GM12864 (cell line): ENCODE measurements at regions not wholly inside any gene's neighbourhood (a gene's known extent, or its start where the extent isn't known, plus 50 kb on each side); places are given as distances from the start of the nearest gene placed in this dataset.

Experiments
- DNase-seq: peaks from one replicate; pipeline ENCODE4 v3.0.0-alpha.2; 2011; ENCODE audit warnings: low read depth
- H3K4me3 ChIP-seq: 2 replicates; pipeline ENCODE4 v1.5.1; 2011; ENCODE audit warnings: mild to moderate bottlenecking, low read depth, low read length, control low read depth
- CTCF ChIP-seq: IDR thresholded peaks from 2 replicates; pipeline ENCODE4 v1.5.1; 2011; ENCODE audit warnings: low read depth, mild to moderate bottlenecking, moderate library complexity, low read length, control low read depth, inconsistent platforms; ENCODE audit errors: missing control alignments

GRCh38 chr15:77552066-77552465 is 80.6 kb downstream of the LINGO1 start:
- DNase-seq, result no peak
- TF ChIP-seq CTCF, result no peak
- no peak overlapping the region for H3K4me3 ChIP-seq

- H3K4me3 ChIP-seq, result no peak overlapping the region
- DNase-seq, result no peak
- no peak for TF ChIP-seq CTCF
Observed at GRCh38 chr15:77550301-77551251, 82.1 kb downstream of the LINGO1 start.

DNA sequence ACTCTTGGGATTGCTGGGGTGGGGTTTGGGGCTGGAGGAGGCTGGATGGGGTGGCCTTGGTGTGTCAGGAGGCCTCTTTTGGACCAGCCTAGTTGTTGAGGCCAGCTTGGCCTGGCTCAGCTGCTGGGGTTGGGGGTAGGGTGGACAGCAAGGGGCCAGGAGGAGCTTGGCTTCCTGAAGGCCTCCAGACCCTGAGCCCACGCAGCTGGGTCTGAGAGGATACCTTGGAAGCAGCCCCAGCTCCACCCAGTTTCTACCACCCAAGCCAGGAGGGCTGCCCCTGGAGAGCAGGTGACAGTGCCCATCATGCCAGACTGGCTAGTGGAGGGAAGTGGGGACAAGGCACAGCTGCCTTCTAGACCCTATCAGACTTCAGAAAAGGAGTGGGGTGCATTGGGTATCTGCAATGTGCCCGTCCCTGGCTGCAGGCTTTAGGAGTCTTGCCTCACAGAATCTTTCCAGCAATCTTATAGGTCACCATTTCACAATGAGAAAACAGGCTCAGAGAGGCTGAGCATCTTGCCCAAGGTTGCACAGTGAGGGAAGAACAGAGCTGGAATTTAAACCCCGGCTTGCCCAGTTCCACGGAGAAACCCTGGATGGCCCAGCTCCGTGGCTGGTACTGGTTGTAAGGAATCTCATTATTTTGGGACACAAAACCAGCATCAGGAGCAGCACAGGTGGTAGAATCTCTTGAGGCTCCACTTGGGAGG is 83.0 kb downstream of the LINGO1 start:
- TF ChIP-seq CTCF, result no peak
- no peak overlapping the region for H3K4me3 ChIP-seq
- no peak for DNase-seq

DNA sequence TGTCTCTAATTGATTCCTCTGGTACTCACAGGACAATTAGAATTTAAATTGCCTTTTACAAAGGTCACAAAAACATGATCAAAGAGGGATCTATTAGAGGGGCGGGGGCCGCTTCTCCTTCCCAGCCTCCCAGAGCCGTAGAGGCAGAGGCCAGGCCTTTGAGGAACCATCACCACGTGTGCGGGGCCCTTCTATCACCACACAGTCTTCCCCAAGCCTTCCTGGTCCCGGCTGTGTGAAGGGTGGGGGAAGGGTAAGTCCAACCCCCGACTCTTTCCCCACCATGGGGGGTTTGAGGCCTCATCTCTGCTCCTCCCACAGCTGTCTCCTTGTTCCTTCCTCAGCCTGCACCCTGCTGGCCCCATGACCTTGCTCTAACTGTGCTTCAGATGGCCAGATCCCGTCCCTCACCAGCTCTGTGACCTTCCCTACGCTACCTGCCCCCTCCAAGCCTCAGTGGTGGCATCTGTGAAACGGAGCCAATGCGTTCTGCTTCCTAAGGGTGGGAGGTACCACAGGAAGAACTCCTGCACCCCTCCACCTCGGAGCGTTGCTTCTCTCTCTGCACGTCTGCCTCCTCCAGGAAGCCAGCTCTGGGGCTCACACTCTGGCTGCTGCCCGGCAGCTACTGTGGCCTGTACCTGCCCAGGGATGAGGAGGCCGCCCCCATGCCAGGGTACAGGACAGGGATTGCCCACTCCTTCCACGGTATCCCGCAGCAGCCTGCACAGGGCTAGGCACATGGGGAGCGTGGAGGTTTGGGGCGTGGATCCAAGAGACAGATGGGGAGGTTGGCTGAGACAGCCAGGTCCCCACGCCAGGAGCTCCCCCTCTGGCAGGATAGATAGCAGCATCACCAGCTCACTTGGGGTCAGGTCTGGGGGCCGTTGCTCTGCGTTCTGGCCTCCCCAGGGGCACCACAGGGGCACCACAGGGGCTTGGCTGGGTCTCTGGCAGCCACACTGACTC is 83.8 kb downstream of the LINGO1 start:
- TF ChIP-seq CTCF, result no peak
- DNase-seq, result no peak
- no peak overlapping the region for H3K4me3 ChIP-seq

DNA sequence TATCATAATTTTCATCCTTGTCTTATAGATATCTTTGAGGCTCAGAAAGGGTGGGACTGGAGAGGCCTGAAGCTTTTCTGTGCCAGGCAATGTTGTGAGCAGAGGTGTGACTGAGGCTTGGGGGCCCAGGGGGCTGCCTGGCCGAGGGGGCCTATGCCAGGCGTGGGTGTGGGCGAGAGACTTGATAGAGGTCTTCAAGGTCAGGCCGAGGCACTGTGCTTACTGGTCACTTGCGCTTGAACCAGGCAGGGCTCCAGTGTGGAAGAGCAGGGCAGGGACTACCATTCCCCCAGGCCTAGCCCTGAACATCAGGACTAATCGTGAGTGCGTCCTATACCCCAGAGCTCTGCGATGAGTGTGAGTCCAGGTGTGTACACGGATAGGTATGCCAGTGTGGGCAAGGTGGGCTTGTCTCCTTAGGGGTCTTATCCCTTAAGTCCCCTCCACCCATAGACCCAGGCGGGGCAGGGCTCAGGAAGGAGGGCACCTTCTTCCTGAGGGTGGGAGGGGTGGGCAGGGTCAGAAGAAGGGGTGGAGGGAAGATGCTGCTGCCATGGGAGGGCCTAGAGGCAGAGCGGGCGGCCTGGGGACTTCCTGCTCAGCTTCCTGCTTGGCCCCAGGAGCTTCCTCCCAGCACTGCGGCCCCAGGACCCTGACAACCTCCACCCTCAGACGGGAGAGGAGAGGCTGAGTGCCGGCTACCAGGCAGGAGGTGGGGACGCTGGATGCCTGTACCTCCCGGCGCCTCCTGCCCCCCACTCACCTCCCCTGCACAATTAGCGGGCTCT is 84.7 kb downstream of the LINGO1 start:
- no peak for DNase-seq
- H3K4me3 ChIP-seq, result no peak overlapping the region
- no peak for TF ChIP-seq CTCF

GRCh38 chr15:77546870-77547269 is 85.8 kb downstream of the LINGO1 start:
- DNase-seq, result no peak
- no peak overlapping the region for H3K4me3 ChIP-seq
- TF ChIP-seq CTCF, result no peak
